ENCODE measurements at regions not wholly inside any gene's neighbourhood (a gene's known extent, or its start where the extent isn't known, plus 50 kb on each side); places are given as distances from the start of the nearest gene placed in this dataset.

GRCh38 chrX:76076124-76076523 is 96.7 kb upstream of the PBDC1 start:
- no peak overlapping the region for H3K4me3 Mint-ChIP-seq
- H3K4me1 Mint-ChIP-seq: no peaks in the 10 kb centered on the region
- H3K9me3 Mint-ChIP-seq: peaks cover 67% of the 10 kb centered on the region
- H3K36me3 Mint-ChIP-seq (ENCODE audit: low read depth): no peaks in the 10 kb centered on the region
- no peak overlapping the region for H3K27ac Mint-ChIP-seq
- no peak for DNase-seq
- H3K27me3 Mint-ChIP-seq (ENCODE audit: low read depth, poor library complexity): peaks cover 6% of the 10 kb centered on the region
- no peak for TF ChIP-seq CTCF (IDR thresholded peaks at IDR 0.05)

DNA sequence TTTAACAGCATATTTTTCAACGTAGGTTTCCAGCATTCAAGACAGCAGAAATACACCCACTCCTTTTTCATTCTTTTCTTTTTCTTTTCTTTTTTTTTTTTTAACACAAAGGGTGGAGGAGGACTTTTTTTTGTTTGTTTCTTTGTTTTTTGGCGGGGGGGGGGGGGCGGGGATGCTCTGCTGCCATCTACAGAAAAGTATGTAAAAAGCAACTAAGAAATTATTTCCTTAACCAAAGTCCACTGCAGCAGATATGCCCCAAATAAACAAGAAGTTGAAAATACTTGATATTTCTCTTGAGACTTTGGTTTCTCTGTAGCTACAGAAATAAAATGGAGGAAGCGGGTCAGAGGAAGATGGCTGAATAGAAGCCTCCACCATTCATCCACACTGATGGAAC is 63.2 kb upstream of the PBDC1 start:
- no peak for DNase-seq
- no peak for TF ChIP-seq CTCF (IDR thresholded peaks at IDR 0.05)
- Mint-ChIP-seq H3K4me3 (no peak overlapping the region), H3K4me1 (no peaks in the 10 kb centered on the region), H3K36me3 (ENCODE audit: low read depth) (no peaks in the 10 kb centered on the region), H3K27me3 (ENCODE audit: low read depth, poor library complexity) (no peaks in the 10 kb centered on the region), H3K9me3 (peaks cover 25% of the 10 kb centered on the region), H3K27ac (no peak overlapping the region)

All from nephron progenitor cell (in vitro differentiated cells).